GM23338 (cell line): ENCODE measurements at regions not wholly inside any gene's neighbourhood (a gene's known extent, or its start where the extent isn't known, plus 50 kb on each side); places are given as distances from the start of the nearest gene placed in this dataset.

ENCODE experiments used
- ATAC-seq: fragments of 200-7000 bp; cut with Tn5 transposase; 3 replicates; pipeline ENCODE4 v1.9.1; 2020
- DNase-seq: peaks from one replicate; pipeline ENCODE4 v3.0.0-alpha.2; 2015; ENCODE audit warnings: low spot score
- H2AFZ ChIP-seq: fragments of 200-600 bp; sonication (generic); 2 replicates; pipeline ENCODE4 v1.8.0; 2016; ENCODE audit warnings: antibody characterized with exemption, mild to moderate bottlenecking, moderate library complexity
- H3F3A ChIP-seq: fragments of 200-600 bp; sonication (generic); replicated peaks from 2 replicates; pipeline ENCODE4 v1.8.0; 2017; ENCODE audit warnings: antibody characterized with exemption, mixed run types, low read depth
- H3K27ac ChIP-seq: fragments of 200-600 bp; sonication (generic); 2 replicates; pipeline ENCODE4 v1.6.1; 2016; ENCODE audit warnings: low read depth
- H3K27me3 ChIP-seq: fragments of 200-600 bp; sonication (generic); 2 replicates; pipeline ENCODE4 v1.8.0; 2016; ENCODE audit warnings: mild to moderate bottlenecking, mixed run types, moderate library complexity; ENCODE audit not compliant: insufficient read depth
- H3K36me3 ChIP-seq: fragments of 200-600 bp; sonication (generic); 2 replicates; pipeline ENCODE4 v1.8.0; 2016; ENCODE audit warnings: mild to moderate bottlenecking; ENCODE audit not compliant: insufficient read depth
- H3K4me1 ChIP-seq: fragments of 200-600 bp; sonication (generic); 2 replicates; pipeline ENCODE4 v1.8.0; 2016; ENCODE audit warnings: mild to moderate bottlenecking, moderate library complexity; ENCODE audit not compliant: insufficient read depth
- H3K4me2 ChIP-seq: fragments of 200-600 bp; sonication (generic); 2 replicates; pipeline ENCODE4 v1.7.1; 2017; ENCODE audit warnings: mixed run types
- H3K4me3 ChIP-seq: fragments of 200-600 bp; sonication (generic); 2 replicates; pipeline ENCODE4 v1.6.1; 2016; ENCODE audit warnings: mixed run types
- H3K79me2 ChIP-seq: fragments of 200-600 bp; sonication (generic); replicated peaks from 2 replicates; pipeline ENCODE4 v1.8.0; 2017; ENCODE audit warnings: mild to moderate bottlenecking; ENCODE audit not compliant: insufficient read depth
- H3K9me2 ChIP-seq: fragments of 200-600 bp; sonication (generic); 2 replicates; pipeline ENCODE4 v1.8.0; 2017; ENCODE audit not compliant: insufficient read depth
- H4K20me1 ChIP-seq: fragments of 200-600 bp; sonication (generic); replicated peaks from 2 replicates; pipeline ENCODE4 v1.8.0; 2017; ENCODE audit warnings: mild to moderate bottlenecking; ENCODE audit not compliant: insufficient read depth
- H3K27ac Mint-ChIP-seq: 2 replicates; pipeline ENCODE4 v1.8.0; 2020; ENCODE audit warnings: inconsistent platforms, mild to moderate bottlenecking, moderate library complexity, mixed read lengths
- H3K27me3 Mint-ChIP-seq: 3 replicates; pipeline ENCODE4 v1.8.0; 2022; ENCODE audit warnings: low read depth, mild to moderate bottlenecking, moderate library complexity, mixed read lengths, inconsistent platforms; ENCODE audit not compliant: insufficient read depth, poor library complexity
- H3K36me3 Mint-ChIP-seq: 3 replicates; pipeline ENCODE4 v1.8.0; 2021; ENCODE audit warnings: low read depth, mild to moderate bottlenecking, inconsistent platforms, moderate library complexity, mixed read lengths
- H3K4me1 Mint-ChIP-seq: 3 replicates; pipeline ENCODE4 v1.8.0; 2020; ENCODE audit warnings: mild to moderate bottlenecking, inconsistent platforms, mixed read lengths
- H3K4me3 Mint-ChIP-seq: 3 replicates; pipeline ENCODE4 v1.8.0; 2021; ENCODE audit warnings: moderate library complexity, mild to moderate bottlenecking, inconsistent platforms, mixed read lengths
- H3K9me3 Mint-ChIP-seq: 3 replicates; pipeline ENCODE4 v1.8.0; 2020; ENCODE audit warnings: moderate library complexity, mild to moderate bottlenecking, inconsistent platforms, mixed read lengths
- CREB1 ChIP-seq: fragments of 250-450 bp; sonication (Bioruptor Pico); IDR thresholded peaks from 2 replicates; pipeline ENCODE4 v1.5.0; 2020; ENCODE audit warnings: low read depth, mild to moderate bottlenecking, moderate library complexity
- EZH2 ChIP-seq: fragments of 200-600 bp; sonication (generic); IDR thresholded peaks from one replicate; pipeline ENCODE4 v1.8.0; 2017; ENCODE audit warnings: antibody characterized with exemption, mild to moderate bottlenecking, low read depth; ENCODE audit not compliant: unreplicated experiment
- JUNB ChIP-seq: IDR thresholded peaks from one replicate; pipeline ENCODE4 v1.6.1; 2016; ENCODE audit warnings: antibody characterized with exemption; ENCODE audit not compliant: unreplicated experiment
- NANOG ChIP-seq: IDR thresholded peaks from 2 replicates; pipeline ENCODE4 v1.6.1; 2016; ENCODE audit warnings: antibody characterized with exemption, borderline replicate concordance
- STAT1 ChIP-seq: IDR thresholded peaks from one replicate; pipeline ENCODE4 v1.6.1; 2016; ENCODE audit warnings: antibody characterized with exemption; ENCODE audit not compliant: unreplicated experiment
- TF ChIP-seq, protein P1 (sequence below): IDR thresholded peaks from 2 replicates; pipeline ENCODE4 v1.6.1; 2016; ENCODE audit warnings: antibody characterized with exemption
- TF ChIP-seq, protein P2 (sequence below), 2 experiments: fragments of 200-600 bp in 1 of 2; sonication (generic) in 1 of 2; conservative IDR thresholded peaks; 2 replicates each; pipeline versions ENCODE4 v1.5.1 to v1.6.1; 2016 to 2017; ENCODE audit warnings: antibody characterized with exemption in 2 of 2, low read depth in 2 of 2, mild to moderate bottlenecking in 2 of 2, moderate library complexity in 1 of 2
- TF ChIP-seq, protein P3 (sequence below): fragments of 250-450 bp; sonication (Bioruptor Pico); IDR thresholded peaks from 2 replicates; pipeline ENCODE4 v1.5.0; 2020; ENCODE audit warnings: mild to moderate bottlenecking, moderate library complexity

DNA sequence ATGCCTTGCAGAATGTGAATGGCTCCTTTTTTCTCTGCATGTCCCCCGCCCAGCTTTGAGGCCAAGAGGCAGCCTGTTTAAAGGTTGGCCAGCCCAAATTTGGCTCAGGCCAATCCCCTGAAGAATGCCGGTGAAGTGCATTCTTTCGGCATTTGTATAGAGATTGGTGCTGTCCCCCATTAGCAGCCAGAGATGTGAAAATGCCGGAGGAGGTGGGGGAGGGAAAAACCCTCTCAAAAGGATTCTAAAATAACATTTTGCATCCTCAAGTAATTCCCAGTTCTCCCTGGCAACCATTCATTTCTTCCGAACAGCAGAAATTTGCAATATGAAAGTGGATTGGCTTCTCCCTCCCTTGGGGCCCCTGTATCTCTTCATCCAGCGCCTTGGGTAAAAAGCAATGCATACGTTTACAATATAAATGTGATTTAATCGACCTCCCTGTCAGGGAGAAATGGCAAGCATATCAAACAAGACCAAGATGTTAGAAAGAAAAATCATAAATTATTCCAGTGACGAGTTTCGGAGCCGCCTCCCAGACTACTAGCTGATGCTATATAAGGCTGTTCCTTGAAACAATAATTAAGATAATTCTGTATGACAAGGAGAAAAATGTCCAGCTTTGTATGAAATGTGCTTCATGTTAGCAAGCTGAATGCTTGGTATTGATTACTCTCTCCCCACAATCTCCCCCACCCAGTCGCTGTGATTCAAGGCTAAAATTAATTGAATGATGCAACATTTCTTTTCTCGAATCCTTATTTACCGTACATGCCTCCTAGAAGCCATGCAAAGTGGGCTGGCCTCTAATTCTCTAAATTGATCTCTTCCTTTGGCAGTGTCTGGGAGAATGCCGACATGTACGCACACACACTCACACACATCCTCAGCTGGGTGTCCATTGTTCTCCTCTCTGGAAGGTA lies 323.7 kb downstream of the RPS24 start:
- Histone ChIP-seq H4K20me1 (no peaks in the 10 kb centered on the region), H3K4me3 (no peak overlapping the region), H3F3A (no peaks in the 10 kb centered on the region), H3K79me2 (no peaks in the 10 kb centered on the region), H2AFZ (0 out of 2 replicates have a peak overlapping the region, but pooled peaks have one; percentile 38), H3K27ac (no peak overlapping the region), H3K36me3 (no peaks in the 10 kb centered on the region), H3K4me2 (peak overlapping the region; percentile 40), H3K27me3 (no peaks in the 10 kb centered on the region), H3K9me2 (no peaks in the 10 kb centered on the region; the same call in 1 of the 2 replicates), H3K4me1 (peaks cover 7% of the 10 kb centered on the region)
- Mint-ChIP-seq H3K27ac (peak overlapping the region; percentile 36; the same call in 1 of the 2 replicates), H3K4me1 (peaks cover 35% of the 10 kb centered on the region), H3K4me3 (no peak overlapping the region; the same call in 2 of the 3 replicates), H3K36me3 (no peaks in the 10 kb centered on the region), H3K27me3 (peaks cover 13% of the 10 kb centered on the region), H3K9me3 (no peaks in the 10 kb centered on the region)
- DNase-seq (peak; percentile 74), ATAC-seq (peak; percentile 89)
- TF ChIP-seq NANOG (no peak), EZH2 (no peak), STAT1 (no peak), JUNB (no peak), CREB1 (CRISPR knock-in tag) (no peak)
- TF ChIP-seq, protein P1, sequence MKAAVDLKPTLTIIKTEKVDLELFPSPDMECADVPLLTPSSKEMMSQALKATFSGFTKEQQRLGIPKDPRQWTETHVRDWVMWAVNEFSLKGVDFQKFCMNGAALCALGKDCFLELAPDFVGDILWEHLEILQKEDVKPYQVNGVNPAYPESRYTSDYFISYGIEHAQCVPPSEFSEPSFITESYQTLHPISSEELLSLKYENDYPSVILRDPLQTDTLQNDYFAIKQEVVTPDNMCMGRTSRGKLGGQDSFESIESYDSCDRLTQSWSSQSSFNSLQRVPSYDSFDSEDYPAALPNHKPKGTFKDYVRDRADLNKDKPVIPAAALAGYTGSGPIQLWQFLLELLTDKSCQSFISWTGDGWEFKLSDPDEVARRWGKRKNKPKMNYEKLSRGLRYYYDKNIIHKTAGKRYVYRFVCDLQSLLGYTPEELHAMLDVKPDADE, result no peak
- TF ChIP-seq, protein P2, sequence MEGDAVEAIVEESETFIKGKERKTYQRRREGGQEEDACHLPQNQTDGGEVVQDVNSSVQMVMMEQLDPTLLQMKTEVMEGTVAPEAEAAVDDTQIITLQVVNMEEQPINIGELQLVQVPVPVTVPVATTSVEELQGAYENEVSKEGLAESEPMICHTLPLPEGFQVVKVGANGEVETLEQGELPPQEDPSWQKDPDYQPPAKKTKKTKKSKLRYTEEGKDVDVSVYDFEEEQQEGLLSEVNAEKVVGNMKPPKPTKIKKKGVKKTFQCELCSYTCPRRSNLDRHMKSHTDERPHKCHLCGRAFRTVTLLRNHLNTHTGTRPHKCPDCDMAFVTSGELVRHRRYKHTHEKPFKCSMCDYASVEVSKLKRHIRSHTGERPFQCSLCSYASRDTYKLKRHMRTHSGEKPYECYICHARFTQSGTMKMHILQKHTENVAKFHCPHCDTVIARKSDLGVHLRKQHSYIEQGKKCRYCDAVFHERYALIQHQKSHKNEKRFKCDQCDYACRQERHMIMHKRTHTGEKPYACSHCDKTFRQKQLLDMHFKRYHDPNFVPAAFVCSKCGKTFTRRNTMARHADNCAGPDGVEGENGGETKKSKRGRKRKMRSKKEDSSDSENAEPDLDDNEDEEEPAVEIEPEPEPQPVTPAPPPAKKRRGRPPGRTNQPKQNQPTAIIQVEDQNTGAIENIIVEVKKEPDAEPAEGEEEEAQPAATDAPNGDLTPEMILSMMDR (conservative IDR thresholded peaks at IDR 0.05; ENCODE audit: low read depth in 2 of 2), result no peak
- TF ChIP-seq, protein P3, sequence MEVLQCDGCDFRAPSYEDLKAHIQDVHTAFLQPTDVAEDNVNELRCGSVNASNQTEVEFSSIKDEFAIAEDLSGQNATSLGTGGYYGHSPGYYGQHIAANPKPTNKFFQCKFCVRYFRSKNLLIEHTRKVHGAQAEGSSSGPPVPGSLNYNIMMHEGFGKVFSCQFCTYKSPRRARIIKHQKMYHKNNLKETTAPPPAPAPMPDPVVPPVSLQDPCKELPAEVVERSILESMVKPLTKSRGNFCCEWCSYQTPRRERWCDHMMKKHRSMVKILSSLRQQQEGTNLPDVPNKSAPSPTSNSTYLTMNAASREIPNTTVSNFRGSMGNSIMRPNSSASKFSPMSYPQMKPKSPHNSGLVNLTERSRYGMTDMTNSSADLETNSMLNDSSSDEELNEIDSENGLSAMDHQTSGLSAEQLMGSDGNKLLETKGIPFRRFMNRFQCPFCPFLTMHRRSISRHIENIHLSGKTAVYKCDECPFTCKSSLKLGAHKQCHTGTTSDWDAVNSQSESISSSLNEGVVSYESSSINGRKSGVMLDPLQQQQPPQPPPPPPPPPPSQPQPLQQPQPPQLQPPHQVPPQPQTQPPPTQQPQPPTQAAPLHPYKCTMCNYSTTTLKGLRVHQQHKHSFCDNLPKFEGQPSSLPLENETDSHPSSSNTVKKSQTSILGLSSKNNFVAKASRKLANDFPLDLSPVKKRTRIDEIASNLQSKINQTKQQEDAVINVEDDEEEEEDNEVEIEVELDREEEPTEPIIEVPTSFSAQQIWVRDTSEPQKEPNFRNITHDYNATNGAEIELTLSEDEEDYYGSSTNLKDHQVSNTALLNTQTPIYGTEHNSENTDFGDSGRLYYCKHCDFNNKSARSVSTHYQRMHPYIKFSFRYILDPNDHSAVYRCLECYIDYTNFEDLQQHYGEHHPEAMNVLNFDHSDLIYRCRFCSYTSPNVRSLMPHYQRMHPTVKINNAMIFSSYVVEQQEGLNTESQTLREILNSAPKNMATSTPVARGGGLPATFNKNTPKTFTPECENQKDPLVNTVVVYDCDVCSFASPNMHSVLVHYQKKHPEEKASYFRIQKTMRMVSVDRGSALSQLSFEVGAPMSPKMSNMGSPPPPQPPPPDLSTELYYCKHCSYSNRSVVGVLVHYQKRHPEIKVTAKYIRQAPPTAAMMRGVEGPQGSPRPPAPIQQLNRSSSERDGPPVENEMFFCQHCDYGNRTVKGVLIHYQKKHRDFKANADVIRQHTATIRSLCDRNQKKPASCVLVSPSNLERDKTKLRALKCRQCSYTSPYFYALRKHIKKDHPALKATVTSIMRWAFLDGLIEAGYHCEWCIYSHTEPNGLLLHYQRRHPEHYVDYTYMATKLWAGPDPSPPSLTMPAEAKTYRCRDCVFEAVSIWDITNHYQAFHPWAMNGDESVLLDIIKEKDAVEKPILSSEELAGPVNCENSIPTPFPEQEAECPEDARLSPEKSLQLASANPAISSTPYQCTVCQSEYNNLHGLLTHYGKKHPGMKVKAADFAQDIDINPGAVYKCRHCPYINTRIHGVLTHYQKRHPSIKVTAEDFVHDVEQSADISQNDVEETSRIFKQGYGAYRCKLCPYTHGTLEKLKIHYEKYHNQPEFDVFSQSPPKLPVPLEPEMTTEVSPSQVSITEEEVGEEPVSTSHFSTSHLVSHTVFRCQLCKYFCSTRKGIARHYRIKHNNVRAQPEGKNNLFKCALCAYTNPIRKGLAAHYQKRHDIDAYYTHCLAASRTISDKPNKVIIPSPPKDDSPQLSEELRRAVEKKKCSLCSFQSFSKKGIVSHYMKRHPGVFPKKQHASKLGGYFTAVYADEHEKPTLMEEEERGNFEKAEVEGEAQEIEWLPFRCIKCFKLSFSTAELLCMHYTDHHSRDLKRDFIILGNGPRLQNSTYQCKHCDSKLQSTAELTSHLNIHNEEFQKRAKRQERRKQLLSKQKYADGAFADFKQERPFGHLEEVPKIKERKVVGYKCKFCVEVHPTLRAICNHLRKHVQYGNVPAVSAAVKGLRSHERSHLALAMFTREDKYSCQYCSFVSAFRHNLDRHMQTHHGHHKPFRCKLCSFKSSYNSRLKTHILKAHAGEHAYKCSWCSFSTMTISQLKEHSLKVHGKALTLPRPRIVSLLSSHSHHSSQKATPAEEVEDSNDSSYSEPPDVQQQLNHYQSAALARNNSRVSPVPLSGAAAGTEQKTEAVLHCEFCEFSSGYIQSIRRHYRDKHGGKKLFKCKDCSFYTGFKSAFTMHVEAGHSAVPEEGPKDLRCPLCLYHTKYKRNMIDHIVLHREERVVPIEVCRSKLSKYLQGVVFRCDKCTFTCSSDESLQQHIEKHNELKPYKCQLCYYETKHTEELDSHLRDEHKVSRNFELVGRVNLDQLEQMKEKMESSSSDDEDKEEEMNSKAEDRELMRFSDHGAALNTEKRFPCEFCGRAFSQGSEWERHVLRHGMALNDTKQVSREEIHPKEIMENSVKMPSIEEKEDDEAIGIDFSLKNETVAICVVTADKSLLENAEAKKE (CRISPR knock-in tag), result no peak
